Skin epidermis (tissue), 12 donors: ENCODE measurements at regions not wholly inside any gene's neighbourhood (a gene's known extent, or its start where the extent isn't known, plus 50 kb on each side); places are given as distances from the start of the nearest gene placed in this dataset.

Experiments used
- H3K27ac ChIP-seq, 21 experiments: fragments of 200-600 bp; sonication (generic) in 11 of 21; one replicate each; pipeline ENCODE4 v1.5.0; 2020; ENCODE audit warnings: mild to moderate bottlenecking in 3 of 21, inconsistent platforms in 2 of 21, moderate library complexity in 2 of 21
- H3K4me3 ChIP-seq, 7 experiments: fragments of 200-600 bp; sonication (generic) in 2 of 7; one replicate each; pipeline ENCODE4 v1.5.0; 2020; ENCODE audit warnings: inconsistent platforms in 2 of 7, mild to moderate bottlenecking in 2 of 7, moderate library complexity in 1 of 7

DNA sequence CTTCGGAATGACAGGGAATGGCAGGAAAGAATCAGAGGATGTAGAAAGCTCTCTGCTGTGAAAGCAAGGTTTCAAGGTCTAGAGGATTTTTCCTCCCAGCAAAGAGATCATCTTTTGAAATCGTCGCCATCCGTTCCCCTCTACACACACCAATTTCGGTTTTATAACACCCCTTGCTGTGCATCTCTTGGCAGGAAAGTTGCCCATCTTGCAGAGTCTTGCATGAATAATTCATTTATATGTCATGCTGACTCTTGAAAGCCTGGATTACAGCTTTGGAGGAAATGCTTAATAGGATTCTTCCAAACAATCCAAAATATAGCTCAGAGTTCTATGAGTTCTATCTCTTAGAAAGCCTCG is 262.7 kb downstream of the CHL1 start:
- Histone ChIP-seq H3K4me3 (no peak overlapping the region), H3K27ac (no peak overlapping the region)

DNA sequence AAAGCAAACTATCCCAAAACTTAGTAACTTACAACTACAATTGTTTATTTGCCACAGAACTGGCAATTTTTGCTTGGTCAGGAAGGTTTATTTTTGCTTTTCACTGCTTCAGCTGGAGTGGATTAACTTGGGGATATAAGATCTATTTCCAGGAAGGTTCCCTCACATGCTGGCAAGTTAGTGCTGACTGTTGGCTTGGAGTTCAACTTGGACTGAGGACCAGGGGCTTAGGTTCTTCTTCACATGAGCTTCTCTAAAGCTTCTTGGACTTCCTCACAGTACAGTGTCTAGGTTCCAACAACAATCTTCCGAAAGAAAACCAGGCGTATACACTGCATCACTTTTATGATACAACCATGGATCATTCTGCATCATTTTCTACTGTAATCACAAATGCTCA is 264.4 kb downstream of the CHL1 start:
- Histone ChIP-seq H3K4me3 (no peak overlapping the region), H3K27ac (no peak overlapping the region)

DNA sequence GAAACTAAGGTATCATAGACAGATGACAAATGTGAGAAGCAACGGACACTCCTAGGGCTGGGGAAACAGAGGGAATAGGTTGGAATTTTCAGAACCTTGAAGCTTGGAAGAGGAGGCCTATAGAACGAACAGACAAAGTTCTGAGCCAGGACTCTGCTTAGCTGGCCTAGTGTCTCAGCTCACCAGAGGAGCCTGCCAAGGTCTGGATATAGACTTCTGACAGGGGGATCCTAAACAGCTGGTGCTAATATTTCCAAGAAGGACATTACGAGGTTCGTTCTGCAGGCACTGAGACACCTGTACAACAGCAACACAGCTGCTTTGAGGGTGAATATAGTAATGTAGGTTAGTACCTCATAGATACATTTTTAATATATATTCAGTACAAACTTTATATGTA is 266.3 kb downstream of the CHL1 start:
- no peak overlapping the region for H3K4me3 ChIP-seq
- H3K27ac ChIP-seq, result no peak overlapping the region

DNA sequence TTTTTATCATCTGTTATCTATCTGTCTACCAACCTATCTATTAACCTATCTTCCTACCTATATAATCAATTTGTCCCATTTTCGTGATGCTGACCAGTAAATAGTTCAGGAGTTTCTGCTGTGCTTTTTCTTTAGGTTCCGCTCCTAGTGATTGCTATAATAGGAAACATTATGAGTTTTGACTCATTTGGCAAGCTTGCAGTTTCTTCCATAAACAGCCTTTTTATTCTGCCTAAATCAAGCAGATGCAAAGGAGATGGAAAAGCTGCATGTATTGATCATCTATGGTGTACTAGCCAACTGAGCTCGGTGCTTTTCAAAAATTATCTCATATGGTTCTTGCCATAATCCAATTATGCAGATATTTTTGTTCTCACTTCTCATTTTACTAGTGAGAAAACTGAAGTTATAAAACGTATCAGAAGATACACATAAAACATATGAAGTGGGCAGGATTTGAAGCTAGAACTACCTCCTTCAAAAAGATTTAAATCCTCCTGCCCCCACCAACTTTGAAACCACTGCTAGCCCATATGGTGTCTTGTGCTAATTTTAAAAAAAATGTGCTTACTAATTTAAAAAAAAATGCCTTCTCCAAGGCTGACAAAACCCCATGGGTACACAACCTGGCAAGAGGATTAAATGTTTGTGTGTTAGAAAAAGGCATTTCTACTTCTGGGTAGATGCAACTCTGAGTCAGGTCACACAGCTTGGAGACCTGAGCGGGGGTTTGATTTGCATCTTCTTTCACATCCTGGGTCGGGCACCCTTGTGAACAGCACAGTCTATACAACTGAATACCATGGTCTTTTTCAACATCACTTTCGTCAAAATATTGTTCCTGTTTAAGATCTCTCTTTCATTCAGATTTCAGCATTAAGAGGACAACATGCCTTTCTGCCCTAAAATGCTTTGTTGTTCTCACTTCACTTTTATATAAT is 267.0 kb downstream of the CHL1 start:
- Histone ChIP-seq H3K4me3 (no peak overlapping the region), H3K27ac (no peak overlapping the region)

DNA sequence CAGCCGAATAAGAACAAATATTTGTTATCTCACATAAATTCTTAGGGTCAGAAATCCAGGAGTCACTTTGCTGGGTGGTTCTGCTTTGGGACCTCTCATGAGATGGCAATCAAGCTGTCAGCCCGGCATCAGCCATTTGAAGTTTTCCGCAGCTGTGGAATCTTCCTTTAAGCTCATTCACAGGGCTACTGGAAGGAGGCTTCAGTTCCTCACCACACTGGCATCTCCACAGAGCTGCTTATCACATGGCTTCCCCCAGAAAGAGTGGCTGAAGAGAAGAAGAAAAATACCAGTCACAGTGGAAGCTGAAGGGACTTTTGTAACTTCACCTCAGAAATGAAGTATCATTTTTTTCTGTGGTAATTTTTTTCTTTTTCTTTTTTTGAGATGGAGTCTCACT is 267.7 kb downstream of the CHL1 start:
- Histone ChIP-seq H3K27ac (no peak overlapping the region), H3K4me3 (no peak overlapping the region)

DNA sequence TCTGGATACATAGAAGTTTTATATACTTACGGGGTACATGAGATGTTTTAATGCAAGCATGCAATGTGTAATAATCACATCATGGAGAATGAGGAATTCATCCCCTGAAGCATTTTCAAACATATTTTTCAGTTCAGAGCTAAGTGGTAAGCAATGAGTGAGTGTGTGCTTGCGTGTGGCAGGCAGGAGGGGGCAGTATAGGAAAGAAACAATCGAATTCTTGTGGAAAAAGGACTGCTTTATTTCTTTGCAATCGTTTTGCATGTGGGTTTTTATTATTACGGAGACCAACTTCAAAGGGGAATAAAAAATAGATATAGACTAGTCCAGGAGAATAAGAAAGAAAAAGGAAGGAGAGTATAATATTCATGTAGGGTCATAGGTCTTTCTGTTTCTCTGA is 271.6 kb downstream of the CHL1 start:
- H3K27ac ChIP-seq, result no peak overlapping the region
- H3K4me3 ChIP-seq, result no peak overlapping the region

DNA sequence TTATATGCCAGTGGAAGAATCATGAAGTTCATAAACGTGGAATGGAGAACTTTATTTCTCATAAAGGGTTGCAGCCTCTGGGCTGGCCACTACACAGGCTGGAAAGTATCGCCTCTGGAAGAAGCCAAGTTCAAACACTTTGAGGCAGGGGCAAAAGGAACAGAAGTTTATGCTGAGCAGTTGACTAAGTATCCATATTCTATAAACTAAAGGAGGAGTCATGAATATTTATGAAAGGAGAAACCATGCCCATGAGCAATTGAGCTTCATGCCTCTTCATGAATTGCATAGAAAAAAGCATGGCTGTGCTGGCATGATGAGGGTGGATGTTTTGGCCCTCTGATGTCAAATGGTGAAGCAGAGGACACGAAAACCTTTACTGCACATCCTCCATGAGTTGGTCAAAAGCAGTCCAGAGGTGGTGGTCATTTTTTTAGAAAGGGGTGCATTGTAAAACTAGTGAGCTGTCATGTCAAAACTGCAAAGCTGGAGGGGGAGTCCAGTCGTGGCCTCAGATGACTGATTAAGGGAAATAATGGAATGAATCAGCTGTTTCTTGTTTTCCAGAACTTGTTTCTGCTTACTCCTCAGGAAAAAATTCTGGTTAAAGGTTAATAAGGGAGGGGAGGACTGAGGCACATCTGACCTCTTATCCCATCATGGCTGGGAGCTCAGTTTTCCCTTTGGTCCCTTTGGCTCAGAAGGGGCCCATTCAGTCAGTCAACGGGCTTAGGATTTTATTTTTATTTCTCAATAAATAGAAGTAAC is 276.7 kb downstream of the CHL1 start:
- Histone ChIP-seq H3K27ac (no peak overlapping the region), H3K4me3 (no peak overlapping the region)

DNA sequence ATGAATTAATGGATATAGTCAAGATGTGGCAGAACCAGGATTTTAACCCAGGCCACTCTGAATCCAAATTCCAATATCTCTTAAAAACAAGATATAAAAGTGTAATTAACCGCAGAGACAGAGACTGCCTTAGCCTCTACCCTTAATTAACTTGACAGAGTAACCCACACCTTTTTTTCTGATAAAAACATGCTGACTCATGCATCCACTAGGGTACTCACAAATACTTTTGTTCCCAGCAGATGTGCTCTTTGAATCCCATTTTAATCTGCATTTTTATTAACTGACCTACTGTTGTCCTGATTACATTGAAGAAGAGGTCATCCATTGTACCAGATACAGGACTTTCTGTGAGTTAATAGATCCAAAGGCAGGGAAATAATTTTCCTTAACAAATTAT is 278.3 kb downstream of the CHL1 start:
- H3K4me3 ChIP-seq, result no peak overlapping the region
- H3K27ac ChIP-seq, result no peak overlapping the region

DNA sequence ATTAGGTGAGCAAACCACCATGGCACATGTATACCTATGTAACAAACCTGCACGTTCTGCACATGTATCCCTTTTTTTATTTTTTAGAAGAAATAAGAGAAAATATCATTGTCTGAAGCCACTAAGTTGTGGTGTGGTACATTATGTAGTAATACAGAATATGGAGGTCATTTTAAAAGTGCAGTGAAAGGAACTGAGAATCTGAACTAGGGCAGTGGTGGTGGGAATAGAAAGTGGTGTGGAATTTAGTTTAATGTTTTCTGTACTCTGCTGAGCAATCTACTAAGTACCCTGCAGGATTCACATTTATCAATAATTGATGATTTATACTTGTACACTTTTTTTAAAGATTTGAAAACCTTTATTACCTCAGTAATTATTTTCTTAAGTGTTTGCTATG is 283.5 kb downstream of the CHL1 start:
- H3K4me3 ChIP-seq, result no peak overlapping the region
- H3K27ac ChIP-seq, result no peak overlapping the region

DNA sequence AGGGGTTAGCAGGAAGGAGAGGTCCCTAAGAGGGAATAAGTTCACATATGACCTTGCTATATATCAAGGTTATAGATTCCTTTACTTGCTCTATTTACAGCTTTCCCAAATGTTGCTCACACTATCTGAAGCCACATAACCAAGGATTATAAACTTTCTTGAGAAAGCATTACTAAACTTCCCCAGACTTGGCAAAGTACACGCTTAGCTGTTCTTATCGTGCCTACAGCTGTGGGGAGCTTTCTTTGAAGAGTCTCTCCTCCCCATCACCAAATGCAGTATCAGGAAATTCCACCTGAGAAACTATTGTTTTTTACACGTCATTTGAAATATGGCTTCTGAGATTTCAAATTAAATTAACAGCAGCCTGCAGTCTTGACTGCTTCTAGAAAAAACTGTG is 284.5 kb downstream of the CHL1 start:
- Histone ChIP-seq H3K27ac (no peak overlapping the region), H3K4me3 (no peak overlapping the region)

DNA sequence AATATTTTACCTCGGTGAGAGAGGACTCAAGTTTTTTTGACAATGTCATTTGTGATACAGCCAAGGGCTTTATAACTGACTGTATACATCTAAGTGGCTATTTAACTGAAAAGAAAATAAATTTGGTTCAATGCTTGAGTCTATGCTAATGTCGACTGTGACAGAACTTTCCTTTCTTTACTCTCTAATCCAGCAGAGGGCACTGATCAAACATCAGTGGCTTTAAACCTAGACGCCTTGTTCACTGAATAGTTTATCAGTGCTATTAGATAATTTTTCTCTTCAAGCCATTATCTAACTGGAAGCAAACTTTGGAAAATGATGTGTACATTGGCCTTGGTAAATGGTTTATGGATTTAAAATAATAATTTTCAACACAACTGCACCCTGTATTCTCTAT is 285.1 kb downstream of the CHL1 start:
- H3K4me3 ChIP-seq, result no peak overlapping the region
- H3K27ac ChIP-seq, result no peak overlapping the region

DNA sequence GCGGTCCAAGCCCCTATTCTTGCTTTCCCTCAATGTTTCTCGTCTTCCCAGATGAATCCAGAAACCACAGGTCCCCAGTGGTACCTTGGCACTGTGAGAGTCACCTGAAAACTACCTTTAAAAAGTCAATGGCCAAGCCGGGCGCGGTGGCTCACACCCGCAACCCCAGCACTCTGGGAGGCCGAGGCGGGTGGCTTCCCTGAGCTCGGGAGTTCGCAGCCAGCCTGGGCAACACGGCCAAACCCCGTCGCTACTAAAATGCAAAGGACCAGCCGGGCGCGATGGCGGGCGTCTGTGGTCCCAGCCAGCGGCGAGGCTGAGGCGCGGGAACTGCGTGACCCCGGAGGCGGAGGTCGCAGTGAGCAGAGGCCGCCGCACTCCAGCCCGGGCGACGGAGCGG is 285.9 kb downstream of the CHL1 start:
- Histone ChIP-seq H3K27ac (no peak overlapping the region), H3K4me3 (no peak overlapping the region)

DNA sequence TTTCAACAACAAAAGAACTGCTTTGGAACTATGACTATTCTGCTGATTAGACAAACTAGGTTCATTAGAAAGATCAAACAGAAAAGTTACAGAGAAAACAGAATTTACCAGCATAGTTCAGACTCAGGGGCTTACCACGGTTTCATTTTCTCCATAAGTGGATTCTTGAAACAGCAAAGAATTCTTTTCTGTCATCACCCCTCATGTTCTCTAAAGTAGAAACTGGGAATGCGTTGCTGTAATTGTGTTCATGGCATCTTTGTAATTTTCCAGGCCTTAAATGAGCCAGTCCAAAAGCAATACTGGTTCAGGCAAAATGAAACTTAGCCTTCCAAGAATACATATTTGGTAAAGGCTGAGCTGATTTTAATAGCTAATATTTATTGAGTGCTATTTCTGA is 287.8 kb downstream of the CHL1 start:
- Histone ChIP-seq H3K4me3 (no peak overlapping the region), H3K27ac (no peak overlapping the region)

DNA sequence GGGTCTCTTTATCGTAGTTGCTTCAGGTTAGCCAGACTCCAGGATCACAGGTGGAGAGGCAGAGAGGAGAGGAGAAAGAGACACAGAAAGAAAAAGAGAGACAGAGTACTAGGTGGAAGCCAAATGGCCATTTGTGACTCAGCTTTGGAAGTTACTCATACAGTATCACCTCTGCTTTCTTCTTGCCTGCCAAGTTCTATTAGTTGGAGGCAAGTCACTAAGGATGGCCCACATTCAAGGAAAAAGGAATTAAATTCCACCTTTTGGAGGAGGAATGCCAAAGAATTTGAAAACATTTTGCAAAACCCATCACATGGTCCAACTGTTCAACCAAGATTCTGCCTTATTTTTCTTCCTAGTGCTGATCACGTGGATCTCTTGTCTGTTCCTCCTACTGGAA is 291.1 kb downstream of the CHL1 start:
- H3K27ac ChIP-seq, result no peak overlapping the region
- H3K4me3 ChIP-seq, result no peak overlapping the region

DNA sequence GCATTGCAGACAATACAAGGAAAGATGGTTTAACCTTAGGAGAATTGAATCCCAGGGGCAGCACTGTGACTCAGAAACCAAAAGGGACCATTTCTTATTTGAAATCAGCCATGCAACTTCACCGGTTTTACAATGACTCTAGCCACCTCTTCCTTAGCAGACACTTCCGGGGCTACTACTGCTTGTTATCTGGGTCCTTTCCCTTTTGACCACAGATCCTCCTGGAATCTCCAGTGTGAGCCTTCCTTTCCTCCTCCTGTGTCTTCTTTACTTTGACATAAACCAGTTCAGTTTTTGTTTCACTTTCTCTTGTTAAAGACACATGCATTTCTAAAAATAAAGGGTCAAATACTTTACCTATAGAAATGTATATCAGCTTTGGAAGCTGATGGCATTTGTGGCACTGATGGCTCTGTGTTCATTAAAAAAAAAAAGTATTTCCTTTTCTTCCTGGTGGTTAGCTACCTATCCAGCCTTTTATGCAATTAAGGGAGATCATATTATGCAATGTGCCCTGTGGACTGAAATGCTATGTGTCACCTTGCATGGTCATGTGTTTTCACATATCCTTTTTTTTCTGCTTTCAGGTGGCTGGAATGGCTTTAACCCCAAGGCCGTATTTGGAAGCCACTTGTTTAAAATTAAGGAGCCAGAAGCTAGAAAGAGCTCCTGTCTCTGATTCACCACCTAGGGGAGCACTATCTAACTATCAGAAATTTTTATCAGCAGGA is 296.2 kb downstream of the CHL1 start:
- Histone ChIP-seq H3K4me3 (no peak overlapping the region), H3K27ac (no peak overlapping the region)

DNA sequence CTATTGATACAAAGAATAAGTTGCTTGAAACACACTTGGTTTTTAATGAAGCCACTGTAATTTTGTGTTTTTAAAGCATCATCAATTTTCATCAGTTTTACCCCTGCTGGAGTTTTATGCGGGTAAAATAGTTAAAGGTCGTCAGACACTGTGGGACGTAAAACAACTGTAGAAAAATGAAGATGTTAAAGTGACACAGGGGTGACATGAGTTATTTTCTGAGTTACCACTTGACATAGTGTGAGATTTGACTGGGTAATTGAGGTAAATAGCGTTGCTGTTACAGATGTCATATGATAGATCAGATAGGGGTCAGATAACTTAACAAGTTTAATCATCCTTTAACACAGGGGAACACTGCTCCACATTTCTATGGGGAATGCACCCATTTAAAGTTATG is 297.6 kb downstream of the CHL1 start:
- Histone ChIP-seq H3K27ac (no peak overlapping the region), H3K4me3 (no peak overlapping the region)

DNA sequence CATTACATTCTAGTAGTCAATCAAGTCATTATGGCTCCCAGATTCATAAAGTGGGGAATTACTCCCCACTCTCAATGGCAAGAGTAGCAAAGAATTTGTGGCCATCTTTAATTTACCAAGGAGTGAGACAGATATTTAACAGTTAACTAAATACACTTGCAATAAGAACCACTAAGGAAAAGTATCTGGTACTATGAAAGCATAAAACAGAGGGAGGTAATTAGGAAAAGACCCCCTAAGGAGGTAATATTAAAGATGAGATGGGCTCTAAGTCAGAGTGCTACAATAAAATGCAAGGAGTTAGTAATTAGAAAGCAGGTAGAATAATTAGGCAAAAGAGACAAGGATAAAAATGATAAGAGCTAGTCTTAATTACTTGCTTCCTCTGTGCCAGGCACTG is 301.9 kb downstream of the CHL1 start:
- Histone ChIP-seq H3K4me3 (no peak overlapping the region), H3K27ac (no peak overlapping the region)

DNA sequence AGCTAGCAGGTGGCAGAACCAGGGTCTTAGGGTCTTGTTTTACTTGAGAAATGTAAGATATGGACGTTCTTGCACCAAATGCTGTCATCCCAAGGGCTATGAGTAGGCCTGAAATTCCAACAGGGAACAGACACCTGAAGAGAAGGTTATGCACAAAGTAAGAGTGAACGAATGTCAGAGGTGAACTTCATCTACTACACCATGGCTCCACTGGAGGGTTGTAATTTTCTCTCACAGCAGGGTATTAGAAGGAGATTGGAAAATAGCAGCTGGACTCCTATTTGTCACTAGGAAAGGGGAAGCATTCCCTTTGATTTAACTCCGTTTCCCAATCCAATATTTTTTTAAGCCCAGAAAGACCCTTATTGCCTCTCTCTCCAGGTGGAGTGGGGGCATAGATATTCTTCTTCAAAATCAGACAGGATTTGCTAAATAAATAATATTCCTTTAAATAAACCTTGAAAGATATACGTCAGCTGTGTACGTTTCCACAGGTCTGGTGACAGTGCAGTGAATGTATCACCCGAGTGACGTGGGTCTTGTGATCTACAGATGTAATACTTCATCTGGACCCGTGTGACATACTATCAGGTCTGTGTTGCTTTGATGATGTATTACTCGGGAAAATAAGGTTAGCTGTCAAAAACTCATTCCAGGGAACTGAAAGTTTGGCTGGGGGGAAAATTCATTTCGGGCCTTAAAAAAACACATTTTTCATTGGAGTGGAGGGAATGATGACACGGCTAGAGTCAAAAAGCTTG is 302.6 kb downstream of the CHL1 start:
- Histone ChIP-seq H3K4me3 (no peak overlapping the region), H3K27ac (no peak overlapping the region)

DNA sequence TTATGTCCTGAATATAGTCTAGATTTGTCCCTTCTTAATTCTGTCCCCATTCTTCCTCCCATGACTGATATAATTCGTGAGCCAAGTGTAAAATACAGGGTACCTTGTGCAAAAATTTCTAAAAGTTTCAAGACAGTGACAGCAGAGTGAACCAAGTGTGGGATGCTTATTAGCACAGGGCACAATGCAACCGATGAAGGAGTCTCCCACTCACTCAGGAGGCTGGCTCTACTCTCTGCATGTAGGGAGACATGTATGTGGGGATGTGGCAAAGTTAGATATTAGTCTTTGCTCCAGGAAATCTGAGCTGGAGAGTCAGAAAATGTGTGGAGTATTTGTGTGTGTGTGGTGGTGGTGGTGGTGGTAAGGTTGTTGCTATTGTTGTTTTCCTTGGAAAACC is 305.9 kb downstream of the CHL1 start:
- Histone ChIP-seq H3K27ac (no peak overlapping the region), H3K4me3 (no peak overlapping the region)

DNA sequence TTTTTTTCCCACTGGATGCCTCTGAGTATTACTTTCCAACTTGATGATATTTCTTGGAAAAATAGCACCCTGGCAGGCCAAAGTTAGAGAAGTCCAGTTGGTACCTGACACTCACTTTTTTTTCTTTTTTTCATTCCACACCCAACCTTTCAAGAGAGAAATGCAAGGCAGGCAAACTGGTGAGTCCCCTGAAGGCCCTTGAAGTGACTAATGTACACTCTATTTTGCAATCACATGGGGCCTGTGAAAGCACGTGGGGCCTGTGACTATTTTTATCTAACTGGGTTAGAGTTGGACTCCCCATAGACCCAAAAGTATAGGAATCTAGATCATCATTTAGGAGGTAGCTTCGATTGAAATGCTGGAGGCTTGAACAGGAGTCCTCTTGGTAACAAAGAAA is 316.7 kb downstream of the CHL1 start:
- H3K27ac ChIP-seq, result no peak overlapping the region
- H3K4me3 ChIP-seq, result no peak overlapping the region
